ENCODE measurements at regions not wholly inside any gene's neighbourhood (a gene's known extent, or its start where the extent isn't known, plus 50 kb on each side); places are given as distances from the start of the nearest gene placed in this dataset.

DNA sequence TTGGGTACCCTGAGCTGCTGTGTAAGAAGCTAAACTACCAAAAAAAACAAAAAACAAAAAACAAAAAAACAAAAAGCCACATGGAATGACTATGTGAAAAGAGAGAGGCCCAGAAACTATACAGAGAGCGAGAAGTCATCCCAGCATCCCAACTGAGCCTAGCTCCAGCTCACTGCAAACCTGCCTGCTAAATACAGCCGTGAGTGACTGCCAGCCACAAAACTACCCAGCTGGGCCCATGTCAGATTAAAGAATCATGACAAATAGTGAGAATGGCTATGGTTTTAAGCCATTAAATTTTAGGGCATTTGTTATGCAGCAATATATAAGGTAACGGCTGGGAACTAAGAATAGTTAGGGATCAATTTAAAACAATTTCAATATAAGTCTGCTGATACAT, 335.1 kb upstream of the PDE4D start:
- H3K9me3 ChIP-seq (replicated peaks; ENCODE audit: control insufficient read depth, insufficient read depth, low read length), result no peaks in the 10 kb centered on the region
- no peak for TF ChIP-seq MAX (IDR thresholded peaks at IDR 0.05; ENCODE audit: insufficient read depth, insufficient read length)
- TF ChIP-seq POLR2A (IDR thresholded peaks at IDR 0.05; ENCODE audit: low read depth, low read length), result no peak
- no peak for TF ChIP-seq JUN (IDR thresholded peaks at IDR 0.05; ENCODE audit: borderline replicate concordance, insufficient read depth, insufficient read length, low read depth)
- no peak for TF ChIP-seq FOS (IDR thresholded peaks at IDR 0.05; ENCODE audit: borderline replicate concordance, insufficient read depth, low read length)
- TF ChIP-seq MYC (IDR thresholded peaks at IDR 0.05; ENCODE audit: low read depth, low read length), result no peak
- TF ChIP-seq, protein P1, sequence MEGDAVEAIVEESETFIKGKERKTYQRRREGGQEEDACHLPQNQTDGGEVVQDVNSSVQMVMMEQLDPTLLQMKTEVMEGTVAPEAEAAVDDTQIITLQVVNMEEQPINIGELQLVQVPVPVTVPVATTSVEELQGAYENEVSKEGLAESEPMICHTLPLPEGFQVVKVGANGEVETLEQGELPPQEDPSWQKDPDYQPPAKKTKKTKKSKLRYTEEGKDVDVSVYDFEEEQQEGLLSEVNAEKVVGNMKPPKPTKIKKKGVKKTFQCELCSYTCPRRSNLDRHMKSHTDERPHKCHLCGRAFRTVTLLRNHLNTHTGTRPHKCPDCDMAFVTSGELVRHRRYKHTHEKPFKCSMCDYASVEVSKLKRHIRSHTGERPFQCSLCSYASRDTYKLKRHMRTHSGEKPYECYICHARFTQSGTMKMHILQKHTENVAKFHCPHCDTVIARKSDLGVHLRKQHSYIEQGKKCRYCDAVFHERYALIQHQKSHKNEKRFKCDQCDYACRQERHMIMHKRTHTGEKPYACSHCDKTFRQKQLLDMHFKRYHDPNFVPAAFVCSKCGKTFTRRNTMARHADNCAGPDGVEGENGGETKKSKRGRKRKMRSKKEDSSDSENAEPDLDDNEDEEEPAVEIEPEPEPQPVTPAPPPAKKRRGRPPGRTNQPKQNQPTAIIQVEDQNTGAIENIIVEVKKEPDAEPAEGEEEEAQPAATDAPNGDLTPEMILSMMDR (IDR thresholded peaks at IDR 0.05; ENCODE audit: extremely low read depth in 1 of 2, insufficient read depth in 1 of 2, low read depth in 1 of 2, low read length in 2 of 2), result no peak
- TF ChIP-seq POLR2AphosphoS5 (IDR thresholded peaks at IDR 0.05; ENCODE audit: insufficient read depth, low read depth, low read length), result no peak
- TF ChIP-seq EZH2 (IDR thresholded peaks at IDR 0.05; ENCODE audit: borderline replicate concordance, low read depth, low read length, severe bottlenecking), result no peak
- TF ChIP-seq GATA2 (IDR thresholded peaks at IDR 0.05; ENCODE audit: insufficient read depth, insufficient read length, low read depth, low read length), result no peak
- no TSS peak for BruUV-seq (replicated peaks)
- no peak overlapping the region for H3K4me3 ChIP-seq (replicated peaks in 1 of 3; ENCODE audit: insufficient read depth in 1 of 3, low read depth in 1 of 3, low read length in 3 of 3)
- no peaks in the 10 kb centered on the region for H3K36me3 ChIP-seq (ENCODE audit: control insufficient read depth in 2 of 2, extremely low read depth in 1 of 2, insufficient read depth in 2 of 2, low read length in 2 of 2)
- POLR2A ChIA-PET, result interaction anchor here (0.9 kb wide), 1 partner anchor 18 kb away, joined by 3 read pairs; no protein-coding TSS in a partner anchor
- H3K79me2 ChIP-seq (ENCODE audit: control insufficient read depth, insufficient read depth, low read length), result no peaks in the 10 kb centered on the region
- no peaks in the 10 kb centered on the region for H3K9me1 ChIP-seq (replicated peaks; ENCODE audit: control insufficient read depth, extremely low read depth, insufficient read depth, low read length)
- FAIRE-seq (no peak), DNase-seq (ENCODE audit: low read depth, low spot score) (no peak)
- H3K27me3 ChIP-seq (ENCODE audit: control insufficient read depth in 2 of 2, insufficient read depth in 2 of 2, low read length in 2 of 2), result peaks cover 3 to 4% of the 10 kb centered on the region in 2 experiments
- CTCF ChIA-PET, result interaction anchor here (1.2 kb wide), 1 partner anchor 19 kb away, joined by 3 read pairs; no protein-coding TSS in a partner anchor
- H3K9ac ChIP-seq (replicated peaks; ENCODE audit: extremely low read depth, insufficient read depth, low read length), result no peak overlapping the region
- dilution Hi-C loops (cut with MboI; ENCODE audit: extremely low pct_ligation_motif_present, low sequenced_read_pairs) (no loop called here), intact Hi-C loops (cut with micrococcal nuclease) (no loop called here)
- H3K4me2 ChIP-seq (ENCODE audit: insufficient read depth, low read length), result no peak overlapping the region
- H3K4me1 ChIP-seq (ENCODE audit: control insufficient read depth, extremely low read depth, insufficient read depth, low read length), result no peaks in the 10 kb centered on the region
- H3K27ac ChIP-seq (ENCODE audit: insufficient read depth, low read depth, low read length), result no peak overlapping the region
- H4K20me1 ChIP-seq (replicated peaks; ENCODE audit: control insufficient read depth, extremely low read depth, insufficient read depth, low read length), result no peaks in the 10 kb centered on the region
- H2AFZ ChIP-seq (ENCODE audit: low read depth, low read length), result no peak overlapping the region

All from endothelial cell of umbilical vein (primary cell).